HG03432 (cell line): ENCODE measurements at regions not wholly inside any gene's neighbourhood (a gene's known extent, or its start where the extent isn't known, plus 50 kb on each side); places are given as distances from the start of the nearest gene placed in this dataset.
"Not testable (repeated sequence)": the region's sequence is repeated elsewhere in the genome, so short reads cannot be mapped to it uniquely, and the experiment has no call there.

Experiments
- ATAC-seq: cut with Tn5 transposase; IDR thresholded peaks from one replicate; pipeline ENCODE4 v1.9.1; 2021; ENCODE audit warnings: mild to moderate bottlenecking, moderate library complexity; ENCODE audit not compliant: unreplicated experiment

DNA sequence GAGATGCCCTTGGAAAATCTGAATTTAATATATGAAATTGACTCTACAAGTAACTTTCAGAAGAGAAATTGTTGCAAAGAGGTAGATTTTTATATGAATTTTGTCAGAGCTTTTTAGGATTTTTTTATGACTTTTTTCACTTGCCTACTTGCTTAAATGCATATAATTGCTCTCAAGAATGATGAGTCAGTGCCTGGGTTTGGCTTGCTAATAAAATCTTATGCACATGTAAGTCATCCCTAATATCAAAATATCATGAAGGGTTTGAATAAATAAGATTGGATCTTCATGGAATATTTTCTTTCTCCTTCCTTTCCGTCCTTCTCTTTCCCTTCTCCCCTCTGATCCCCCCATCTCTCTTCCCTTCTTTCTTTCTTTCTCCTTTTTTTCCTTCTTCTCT, 354.1 kb downstream of the TXNL1 start:
- no peak for ATAC-seq

DNA sequence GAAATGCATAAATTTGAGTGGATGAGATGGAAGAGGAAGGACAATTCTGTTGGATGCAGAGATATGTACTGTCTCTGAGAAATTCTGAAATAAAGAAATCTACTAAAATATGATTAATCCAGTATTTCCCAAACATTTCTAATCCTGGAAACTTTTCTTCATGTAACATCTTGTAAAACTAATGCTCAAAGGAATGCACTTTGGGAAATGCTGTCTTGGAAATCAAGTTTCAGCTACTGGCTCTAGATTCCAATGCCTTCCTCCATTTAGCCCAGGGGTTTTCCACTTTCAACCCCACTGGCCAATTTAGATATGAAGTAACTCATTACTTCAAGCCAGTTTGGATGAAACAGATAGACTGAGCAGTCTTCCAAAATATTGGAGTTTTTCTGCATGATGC, 355.1 kb downstream of the TXNL1 start:
- ATAC-seq: no peak

DNA sequence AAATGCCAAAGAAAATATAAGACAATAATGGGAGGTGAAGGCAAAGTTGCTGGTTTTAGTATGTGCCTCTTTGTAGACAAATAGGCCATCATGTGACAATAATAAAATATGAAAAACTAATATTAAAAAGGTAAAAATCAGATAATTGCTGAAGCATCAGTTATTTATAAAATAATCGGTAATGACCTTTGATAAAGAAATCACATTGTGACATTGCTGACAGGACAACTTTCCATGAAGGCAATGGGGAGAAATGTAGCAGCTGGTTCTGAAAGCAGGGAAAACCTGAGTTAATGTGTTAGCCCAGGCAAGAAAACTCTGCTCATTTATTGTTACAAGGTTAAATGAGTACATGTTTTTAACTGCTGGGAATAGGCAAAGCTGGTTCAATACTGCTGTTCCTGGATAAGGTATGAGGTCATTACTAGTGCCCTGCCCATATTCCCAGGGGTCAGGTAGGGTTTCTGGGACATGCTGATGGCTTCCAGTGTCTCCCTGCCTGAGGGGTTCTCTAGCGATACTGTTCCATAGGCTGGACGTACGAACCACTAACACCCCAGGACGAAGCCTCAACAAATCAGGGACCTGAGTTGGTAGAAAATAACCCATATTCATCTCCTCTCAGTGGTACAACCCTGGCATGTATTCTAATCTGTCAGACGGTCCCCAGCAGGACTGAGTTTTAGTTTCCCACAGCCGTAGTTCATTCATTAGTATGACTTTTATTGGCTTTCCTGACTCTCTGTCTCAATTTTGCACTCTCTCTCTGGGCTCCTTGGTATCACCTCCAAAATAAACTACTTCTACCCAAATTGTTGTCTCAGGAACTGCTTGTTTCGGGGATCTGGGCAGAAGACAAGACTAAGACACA, 355.9 kb downstream of the TXNL1 start:
- no peak for ATAC-seq

DNA sequence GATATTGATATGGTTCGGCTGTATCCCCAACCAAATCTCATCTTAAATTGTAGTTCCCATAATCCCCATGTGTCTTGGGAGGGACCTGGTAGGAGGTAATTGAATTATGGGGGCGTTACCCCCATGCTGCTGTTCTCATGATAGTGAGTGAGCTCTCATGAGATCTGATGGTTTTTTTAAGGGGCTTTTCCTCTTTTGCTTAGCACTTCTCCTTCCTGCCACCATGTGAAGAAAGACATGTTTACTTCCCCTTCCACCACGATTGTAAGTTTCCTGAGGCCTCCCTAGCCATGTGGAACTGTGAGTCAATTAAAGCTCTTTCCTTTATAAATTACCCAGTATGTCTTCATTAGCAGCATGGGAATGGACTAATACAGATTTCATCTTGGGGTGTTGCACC, 358.6 kb downstream of the TXNL1 start:
- not testable (repeated sequence) for ATAC-seq

DNA sequence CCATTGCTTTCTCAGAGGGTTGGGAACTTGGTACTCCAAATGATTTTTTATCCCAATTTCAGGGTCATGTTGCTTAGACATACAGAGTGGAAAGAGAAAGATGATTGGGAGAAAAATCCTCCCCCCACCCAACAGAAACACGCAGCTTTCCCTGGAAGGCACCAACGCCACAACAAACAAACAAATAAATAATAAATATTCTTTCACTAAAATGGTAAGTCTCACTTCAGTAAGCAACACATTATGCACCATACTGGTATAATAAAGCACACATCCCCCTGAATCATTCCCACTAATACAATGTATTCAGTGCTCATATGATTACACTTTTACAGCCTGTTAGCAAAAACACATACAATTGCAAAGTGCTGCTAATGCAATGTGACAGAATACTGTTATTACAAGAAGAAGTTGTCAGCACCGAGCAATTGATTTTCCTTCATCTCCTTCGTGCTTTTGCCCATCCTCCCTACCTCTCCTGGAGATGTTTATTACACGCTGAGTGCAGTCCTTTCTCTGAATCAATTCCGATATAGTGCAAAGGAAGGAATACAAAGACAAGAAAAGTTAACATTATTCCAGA, 359.9 kb downstream of the TXNL1 start:
- no peak for ATAC-seq

DNA sequence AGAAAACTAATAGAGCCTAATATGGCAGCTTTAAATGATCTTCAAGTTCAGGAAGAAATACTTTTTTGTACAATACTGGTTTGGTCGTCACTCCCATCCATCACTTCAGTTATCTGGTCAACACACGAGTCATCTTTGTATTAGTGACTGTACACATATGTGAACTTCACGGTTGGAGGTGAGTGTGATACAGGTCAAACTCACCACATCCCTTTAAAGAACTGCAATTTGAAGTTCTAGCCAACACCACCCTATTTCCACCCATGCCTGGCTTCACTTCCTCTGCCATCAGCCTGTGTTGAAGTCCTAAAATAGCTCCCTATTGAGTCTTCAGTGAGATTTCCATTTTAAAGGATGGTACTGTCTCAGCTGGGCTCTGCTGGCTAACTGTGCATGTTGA, 361.9 kb downstream of the TXNL1 start:
- ATAC-seq: no peak

DNA sequence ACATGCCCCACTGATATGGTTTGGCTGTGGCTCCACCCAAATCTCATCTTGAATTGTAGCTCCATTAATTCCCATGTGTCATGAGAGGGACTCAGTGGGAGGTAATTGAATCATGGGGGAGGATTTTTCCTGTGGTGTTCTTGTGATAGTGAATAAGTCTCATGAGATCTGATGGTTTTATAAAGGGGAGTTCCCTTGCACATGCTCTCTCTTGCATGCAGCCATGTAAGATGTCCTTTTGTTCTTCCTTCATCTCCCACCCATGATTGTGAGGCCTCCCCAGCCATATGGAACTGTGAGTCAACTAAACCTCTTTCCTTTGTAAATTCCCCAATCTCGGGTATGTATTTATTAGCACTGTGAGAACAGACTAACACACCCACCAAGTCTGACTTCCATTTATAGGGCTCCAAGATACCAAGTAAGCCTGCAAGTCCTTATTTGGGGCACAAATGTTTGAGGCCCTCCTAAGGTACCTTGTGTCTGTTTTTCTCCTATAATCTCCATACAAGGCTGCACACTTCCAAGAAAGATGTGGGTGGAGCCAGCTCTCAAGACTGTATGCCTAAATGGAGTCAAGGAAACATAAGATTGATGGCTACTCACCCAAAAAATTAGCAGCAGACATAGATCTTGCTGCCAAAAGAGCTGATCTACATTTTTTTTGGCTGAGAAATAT, 364.7 kb downstream of the TXNL1 start:
- no peak for ATAC-seq

DNA sequence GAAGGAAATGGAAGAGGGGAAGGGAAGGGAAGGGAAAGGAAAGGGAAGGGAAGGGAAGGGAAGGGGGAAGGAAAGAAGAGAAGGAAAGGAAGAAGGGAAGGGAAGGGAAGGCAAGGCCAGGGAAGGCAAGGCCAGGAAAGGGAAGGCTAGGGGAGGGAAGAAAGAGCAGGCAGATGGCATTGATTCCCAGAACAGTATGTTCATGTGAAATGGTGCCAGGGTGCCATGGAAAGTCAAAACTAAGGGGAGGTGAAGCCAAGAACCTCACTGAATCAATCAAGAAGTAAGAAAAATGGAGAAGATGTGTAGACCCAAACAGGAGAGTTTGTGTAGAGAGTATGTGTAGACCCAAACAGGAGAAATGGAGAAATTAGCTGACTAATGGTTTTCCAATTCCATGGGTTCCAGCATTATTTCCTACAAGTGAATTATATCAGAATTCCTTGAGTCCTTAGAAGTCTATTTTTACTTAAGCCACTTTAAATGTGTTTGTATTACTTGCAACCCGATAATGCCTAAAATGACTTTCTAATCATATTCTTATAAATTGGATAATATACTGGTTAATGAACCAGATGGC, 367.6 kb downstream of the TXNL1 start:
- ATAC-seq: no peak

DNA sequence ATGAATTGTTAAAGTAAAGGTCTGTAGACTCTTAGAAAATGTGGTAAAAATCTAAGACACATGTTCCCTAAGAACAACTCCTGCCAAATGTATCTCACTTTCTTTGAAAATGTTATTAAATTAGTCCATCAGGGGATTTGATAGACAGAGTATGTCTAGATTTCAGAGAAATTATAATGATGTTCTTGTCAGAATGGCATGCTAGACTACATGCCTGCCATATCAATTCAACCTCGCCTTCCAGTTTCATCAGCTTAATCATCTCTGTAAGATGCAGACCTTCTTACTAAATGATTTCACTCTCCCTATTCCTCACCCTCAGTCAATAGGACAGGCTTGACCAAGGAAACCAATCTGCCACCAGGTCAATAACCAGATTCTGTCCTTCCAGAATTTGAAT, 368.4 kb downstream of the TXNL1 start:
- ATAC-seq: no peak

DNA sequence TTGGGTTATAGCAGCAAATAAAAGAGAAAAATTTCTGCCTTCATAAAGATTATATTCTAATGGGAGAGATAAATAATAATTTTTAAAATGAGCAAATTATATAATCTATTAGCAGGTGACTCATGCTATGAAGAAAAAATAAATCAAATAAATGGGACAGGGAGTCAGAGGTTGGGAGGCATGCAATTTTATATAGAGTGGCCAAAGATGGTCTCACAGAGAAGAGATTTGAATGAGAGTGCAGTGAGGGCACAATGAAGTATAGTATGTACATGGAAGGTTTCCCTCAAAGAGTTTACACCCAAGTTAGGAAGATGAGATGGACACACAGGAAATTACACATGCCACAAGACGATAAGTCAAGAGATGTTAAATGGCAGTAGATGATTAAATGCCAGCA, 369.4 kb downstream of the TXNL1 start:
- no peak for ATAC-seq

DNA sequence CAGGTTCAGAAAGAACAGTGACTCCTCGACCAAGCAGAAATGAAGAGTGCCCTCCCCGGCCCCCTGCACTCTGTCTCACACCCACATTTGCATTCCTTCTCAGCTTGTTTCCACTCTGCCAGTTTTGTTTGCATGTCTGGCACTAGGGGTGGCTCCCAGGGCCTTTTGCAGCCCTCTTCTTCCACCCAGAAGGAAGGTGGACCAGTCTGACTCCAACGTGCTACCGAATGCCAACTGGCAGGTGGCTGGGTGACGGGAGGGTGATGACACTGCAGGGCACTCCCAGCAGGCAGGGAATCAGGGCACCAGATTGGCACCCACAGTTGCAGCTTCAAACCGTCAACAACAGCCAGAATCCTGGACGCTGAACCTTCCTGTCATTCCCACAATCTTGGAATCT, 371.1 kb downstream of the TXNL1 start:
- no peak for ATAC-seq

DNA sequence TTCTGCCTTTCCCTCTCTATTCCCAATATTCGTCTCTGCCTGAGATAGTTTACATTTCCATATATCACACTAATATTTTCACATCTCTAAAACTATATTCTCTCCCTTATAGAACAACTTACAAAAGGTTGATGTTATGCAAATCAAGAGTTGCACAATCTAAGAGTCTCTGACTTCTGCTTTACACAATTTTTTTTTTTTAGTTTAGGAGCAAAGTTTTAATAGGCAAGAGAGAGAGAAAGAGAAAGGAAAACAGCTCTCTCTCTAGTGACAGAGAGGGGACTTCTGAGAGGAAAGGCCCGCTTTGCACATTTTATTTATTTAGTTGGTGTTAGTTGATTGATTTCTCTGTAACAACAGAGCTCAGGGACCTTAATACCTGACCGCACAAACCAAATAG, 380.2 kb downstream of the TXNL1 start:
- ATAC-seq: peak; percentile 57

DNA sequence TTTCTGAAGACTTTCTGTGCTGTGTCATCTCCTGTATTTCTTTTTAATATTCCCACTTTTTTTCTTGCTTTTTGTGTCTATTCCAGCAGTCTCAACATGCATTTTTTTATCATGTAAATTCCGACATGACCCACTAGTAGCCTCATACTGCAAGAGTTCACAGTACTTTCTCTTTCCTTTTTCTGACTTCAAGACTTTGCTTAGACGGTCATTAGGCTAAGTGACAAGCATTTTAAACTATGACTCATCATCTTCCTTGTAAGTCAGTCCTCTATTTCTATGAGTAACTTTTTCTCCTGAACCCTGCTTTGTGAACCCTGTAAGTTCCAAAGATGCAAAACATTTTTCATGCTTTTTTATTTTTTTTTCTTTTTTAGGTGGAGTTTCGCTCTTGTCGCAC, 381.2 kb downstream of the TXNL1 start:
- ATAC-seq: peak; percentile 95

DNA sequence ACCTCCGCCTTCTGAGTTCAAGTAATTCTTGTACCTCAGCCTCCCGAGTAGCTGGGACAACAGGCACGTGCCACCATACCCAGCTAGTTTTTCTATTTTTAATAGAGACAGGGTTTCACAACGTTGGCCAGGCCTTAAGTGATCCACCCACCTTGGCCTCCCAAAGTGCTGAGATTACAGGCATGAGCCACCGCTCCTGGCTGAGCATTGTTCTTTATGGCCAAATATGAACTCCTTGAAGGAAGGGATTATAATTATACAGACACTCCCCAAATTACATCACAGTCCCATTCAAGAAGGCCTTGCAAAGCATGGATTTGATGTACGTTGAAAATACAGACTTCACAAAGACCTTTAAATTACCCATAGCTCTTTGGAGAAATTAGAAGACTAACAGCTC, 381.7 kb downstream of the TXNL1 start:
- ATAC-seq: no peak

DNA sequence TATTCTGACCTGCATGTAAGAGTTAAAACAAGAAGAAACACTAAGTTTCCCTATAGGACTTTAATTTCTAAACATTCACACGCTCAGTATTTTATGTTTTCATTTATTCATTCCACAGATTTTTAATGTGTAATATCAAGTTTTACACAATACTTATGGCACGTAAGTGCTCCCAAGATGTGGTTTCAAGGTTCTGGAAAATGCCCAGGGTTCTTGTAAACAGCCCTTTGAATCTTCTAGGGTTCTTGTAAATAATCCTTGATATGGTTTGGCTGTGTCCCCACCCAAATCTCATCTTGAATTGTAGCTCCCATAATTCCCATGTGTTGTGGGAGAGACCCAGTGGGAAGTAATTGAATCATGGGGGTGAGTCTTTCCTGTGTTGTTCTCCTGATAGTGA, 383.0 kb downstream of the TXNL1 start:
- no peak for ATAC-seq

DNA sequence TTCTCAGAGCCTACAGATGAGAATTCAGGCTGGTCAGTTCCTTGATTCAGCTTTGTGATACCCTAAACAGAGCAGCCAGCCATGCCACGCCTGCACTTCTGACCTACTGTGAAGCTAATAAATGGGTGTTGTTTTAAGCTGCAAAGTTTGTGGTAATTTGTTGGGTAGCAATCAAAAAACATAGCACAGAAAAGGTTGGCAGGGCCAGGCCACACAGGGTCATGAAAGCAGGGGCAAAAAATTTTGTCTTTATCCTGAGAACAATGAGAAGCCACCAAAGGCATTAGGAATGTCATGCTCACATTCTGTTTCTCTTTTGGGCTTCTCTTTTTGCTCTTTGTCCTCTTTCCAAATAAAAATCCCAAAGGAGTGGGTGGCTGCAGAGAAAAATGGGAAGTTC, 385.9 kb downstream of the TXNL1 start:
- no peak for ATAC-seq

DNA sequence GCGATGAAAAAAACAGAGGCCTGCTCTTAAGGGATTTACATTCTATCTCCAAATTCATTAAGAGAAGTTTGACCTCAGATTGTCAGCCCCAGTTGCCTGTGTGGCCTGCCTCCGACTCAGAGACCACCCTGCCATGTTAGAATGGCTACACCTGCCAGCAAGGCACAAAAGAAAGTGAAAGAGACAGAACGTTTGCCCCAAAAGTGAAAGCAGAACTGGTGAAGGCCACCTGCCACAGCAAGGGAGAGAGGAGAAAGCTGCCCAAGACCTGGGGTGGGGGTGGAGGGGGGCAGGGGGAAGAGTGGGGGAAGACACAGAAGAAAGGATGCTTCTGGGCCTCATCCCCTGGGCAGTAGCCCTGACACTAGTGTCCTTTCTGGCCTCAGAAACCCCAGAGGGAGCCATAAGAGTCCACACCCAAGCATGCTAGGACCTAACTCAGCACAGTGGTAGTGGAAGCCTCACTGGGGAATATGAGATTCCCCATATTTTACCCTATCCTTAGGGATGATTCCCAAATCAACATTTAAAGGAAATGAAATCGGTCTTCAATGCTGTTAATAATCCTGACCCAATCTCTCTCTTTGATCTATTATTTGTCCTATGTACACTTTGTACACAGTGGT, 389.7 kb downstream of the TXNL1 start:
- peak; percentile 97 for ATAC-seq

DNA sequence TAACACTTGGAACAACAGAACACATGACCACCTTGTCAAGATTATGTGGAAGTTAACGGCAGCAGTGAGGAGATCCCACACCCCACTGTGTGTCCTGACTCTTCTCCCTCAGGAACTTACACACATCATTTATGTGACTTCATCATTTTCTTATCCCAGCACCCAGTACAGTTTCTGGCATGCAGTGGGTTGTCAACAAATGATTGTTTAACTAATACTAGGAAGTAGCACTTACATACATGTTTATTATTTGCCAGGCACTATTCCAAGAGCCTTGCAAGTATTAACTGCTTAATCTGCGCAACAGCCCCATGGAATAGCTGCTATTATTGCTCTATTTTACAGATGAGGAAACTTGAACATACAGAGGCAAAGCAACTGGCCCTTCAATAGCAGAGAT, 391.5 kb downstream of the TXNL1 start:
- ATAC-seq: no peak

DNA sequence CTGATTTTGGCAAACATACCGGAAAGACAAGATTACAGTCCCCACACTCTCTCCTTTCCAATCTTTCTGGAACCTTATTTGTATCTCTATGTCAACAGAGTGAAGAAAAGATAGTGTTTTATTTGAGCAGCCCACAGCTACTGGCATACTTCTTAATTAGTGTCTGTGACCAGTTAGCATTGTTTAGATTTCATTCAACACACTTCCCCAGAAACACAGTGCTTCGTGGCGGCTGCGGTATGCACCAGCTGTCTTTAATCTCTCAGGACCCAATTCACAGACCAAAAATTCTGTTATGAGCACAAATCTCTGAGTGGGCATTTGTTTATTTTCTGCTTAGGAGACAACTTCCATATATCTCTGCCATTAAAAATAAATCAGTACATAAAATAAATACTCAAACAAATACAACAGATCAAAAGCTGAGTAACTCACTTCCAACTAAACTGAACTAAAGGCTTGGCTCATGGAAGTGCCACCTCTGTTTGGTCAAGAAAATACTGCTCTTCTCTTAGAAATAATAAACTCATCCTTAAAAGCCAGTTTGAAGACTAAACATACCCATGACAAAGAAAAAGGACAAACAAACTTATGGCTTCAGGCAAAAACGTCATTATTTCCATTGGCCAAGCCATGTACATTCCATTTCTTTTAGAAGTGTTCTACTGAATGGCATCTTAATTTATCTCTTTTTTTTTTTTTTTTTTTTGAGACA, 392.4 kb downstream of the TXNL1 start:
- ATAC-seq: no peak

DNA sequence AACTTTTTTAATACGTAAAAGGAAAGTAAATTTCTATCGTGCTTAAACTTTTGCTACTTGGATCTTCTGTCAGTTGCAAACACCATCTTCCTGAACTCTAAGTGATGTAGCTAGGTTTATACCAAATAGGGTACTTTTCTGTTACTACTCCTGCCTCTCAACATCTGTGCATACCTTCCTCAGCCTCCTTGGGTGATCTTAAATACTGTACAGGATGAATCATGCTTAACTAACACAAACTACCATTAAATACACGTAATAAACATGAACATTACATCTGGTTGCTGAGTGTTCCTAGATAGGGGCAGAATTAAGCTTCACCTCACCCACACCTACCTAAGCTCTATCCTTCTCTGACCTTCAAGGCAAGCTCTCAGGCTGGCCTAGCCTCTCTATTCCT, 398.0 kb downstream of the TXNL1 start:
- ATAC-seq: no peak

DNA sequence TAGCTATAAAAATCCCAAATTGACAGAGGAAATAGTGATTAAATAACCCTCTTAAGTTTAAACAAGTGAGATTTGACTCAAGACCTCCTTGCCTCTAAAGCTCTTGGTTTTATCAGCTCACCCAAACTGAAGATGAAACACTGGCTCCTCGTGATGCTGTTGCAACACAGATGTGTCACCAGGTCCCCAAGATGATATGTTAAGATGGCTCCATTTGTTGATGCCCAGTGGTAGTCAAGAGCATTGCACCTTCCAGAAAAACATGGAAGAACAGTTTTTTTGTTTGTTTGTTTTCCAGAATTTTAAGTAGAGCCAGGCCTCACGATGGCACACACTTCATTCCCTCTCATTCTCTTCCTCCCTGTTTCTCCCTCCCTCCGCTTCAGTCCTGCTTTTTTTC, 399.8 kb downstream of the TXNL1 start:
- no peak for ATAC-seq
